HS-5 (cell line): ENCODE measurements at regions not wholly inside any gene's neighbourhood (a gene's known extent, or its start where the extent isn't known, plus 50 kb on each side); places are given as distances from the start of the nearest gene placed in this dataset.
A peak's percentile ranks its signal among the peaks of the same experiment; 100 is the strongest.

ENCODE experiments used
- DNase-seq: peaks from one replicate; pipeline ENCODE4 v3.0.0-alpha.2; 2012; ENCODE audit warnings: low read depth

DNA sequence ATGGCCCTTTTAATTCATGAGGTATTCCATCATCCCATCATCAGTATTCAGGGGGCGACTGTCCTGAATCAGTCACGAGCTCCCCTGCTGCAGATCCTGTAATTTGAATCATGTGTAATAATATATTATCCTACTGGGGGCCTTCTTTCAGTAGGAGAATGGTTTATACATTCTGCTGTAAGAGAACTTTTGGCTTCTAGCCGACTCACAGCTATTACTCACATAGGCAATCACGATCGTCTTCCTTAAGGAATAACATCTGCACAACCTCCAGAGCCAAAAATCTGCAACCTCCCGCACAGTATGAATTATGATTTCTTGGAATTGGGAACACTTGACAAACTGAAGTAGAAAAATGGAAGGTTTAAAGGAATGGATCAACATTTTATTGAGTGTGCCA, 343.0 kb downstream of the USP25 start:
- DNase-seq = peak; percentile 86

DNA sequence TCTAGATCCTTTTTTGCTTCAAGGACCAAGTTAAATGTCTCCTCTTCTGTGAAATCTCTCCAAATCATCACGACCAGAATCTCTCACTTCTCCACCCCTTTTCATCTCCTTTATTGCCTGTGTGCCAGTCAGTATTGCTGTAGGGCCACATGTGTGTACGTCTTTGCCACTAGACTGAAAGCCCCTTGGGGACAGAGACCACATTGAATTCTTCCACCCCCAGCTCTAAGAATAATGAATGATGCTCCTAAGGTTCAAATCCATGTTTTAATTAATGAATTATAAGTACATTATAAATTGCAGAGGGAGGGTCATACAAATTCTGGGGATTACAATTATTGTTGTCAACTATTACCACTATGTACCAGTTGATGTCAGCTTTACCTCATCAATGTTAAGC, 343.8 kb downstream of the USP25 start:
- DNase-seq = no peak

DNA sequence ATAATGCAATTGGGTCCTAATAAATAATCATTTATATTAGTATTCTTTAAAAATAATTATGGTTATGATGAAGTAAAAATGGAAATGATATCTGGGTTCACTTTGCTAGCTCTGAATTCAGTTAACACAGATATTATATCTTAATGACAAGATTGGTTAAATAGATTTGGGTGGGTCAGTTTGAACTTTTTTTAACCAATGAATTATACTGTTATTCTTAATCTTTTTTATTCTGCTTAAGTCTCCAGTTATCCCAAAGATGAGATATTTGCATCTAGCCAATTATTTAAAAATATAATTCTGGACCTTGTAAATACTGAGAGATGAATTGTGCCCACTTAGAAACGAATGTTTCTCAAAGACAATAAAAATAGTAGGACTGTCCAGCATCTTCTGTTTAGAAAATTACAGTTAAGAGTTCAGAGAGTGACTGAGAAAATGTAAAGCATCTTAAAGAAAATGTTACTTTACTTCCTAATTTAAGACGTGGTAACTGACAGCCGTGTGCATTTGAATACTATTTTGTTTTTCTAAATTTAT, 345.2 kb downstream of the USP25 start:
- no peak for DNase-seq

DNA sequence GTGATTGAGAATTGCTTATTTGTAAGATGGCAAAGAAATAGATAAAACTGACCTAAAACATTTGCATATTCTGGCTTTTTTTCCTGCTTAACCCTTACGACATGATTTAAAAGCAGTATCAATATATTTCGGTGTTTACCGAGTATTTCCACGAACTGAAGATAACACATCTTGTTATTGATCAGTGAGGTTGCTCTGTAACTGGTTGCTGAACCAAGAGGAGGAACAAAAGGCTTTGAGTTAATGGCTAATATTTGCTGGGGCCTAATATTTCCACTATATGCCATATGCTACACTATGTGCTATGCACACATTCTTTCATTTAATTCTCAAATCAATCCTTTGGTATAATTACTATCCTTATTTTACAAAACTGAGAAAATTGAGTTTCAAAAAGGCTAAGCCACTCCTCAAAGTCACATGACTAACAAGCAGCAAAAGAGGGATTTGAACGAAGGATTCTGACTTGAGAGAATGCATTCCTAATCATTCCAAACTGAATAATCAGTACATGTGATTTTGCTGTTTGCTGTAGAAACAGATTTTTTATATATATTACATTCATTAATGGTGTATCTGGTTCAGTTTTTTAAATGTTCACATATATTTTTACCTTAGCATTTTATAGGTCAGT, 346.0 kb downstream of the USP25 start:
- no peak for DNase-seq

DNA sequence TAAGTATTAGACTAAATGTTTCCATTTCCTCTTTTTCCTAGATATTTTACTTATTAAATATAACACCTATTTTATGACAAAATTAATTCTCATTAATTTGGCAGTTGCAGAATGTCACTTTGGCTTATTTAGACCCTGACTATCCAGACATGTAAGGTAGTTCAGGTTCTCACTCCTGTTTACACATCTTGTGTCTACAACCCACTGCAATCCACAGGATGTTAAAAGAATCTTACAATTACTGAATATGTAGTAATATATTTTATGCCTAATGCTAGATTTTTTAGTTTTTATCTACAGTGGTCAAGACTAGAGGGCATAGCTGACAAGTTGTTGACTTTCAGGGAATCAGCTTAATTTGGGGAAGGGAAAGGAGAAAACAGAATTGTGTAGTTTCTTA, 346.7 kb downstream of the USP25 start:
- DNase-seq = no peak

DNA sequence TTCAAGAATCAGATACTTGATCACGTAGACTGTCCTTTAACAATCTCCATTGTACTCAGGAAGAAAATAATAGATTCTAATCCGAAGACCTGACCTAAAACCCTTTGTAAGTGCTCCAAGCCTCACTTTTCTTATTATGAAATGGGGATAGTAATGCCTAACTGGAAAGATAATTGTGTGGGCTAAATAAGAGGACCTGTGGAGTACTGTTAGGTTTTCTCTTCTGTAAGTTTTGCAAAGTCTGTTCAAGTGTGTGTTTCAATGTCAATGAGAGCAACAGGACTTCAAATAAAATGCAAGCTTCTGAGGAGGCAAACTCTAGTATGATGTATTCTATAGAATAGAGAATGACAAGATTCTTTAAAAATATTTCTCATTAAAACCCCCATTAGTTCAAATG, 348.6 kb downstream of the USP25 start:
- DNase-seq = no peak

DNA sequence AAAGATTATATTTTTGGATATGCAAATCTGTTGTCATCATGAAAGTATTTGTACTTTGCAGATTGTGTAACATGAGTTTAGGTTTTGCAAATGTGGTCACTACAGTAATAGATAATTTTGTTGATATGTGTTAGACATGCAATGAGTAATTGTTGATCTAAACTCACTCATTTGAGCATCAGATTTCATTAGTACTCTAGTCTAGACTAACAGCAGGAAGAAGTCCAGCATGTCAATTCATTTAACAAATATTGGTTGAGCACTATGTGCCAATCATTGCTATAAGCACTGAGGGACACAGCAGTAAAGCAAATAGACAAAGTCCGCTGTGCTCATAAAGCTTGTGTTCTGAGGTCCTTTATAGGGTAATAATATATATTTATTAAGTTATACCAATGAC, 350.0 kb downstream of the USP25 start:
- DNase-seq = peak; percentile 49

DNA sequence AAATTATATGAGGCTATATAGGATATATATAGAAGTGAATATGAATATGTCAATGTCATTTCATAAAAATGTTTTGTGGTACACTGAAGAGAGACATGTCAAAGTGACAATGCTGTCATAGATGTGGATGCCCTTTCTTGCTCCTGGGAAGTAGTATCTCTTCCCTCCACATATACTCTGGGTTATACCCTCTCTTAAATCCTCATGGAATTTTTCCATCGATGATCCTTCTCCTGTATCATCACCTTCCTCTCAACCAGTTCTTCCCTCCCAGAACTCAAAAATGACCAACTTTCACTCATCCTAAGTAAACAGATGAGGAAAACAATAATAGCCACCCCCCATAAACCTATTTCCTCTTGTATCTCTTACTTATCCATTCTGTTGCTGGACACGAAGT, 351.5 kb downstream of the USP25 start:
- no peak for DNase-seq

DNA sequence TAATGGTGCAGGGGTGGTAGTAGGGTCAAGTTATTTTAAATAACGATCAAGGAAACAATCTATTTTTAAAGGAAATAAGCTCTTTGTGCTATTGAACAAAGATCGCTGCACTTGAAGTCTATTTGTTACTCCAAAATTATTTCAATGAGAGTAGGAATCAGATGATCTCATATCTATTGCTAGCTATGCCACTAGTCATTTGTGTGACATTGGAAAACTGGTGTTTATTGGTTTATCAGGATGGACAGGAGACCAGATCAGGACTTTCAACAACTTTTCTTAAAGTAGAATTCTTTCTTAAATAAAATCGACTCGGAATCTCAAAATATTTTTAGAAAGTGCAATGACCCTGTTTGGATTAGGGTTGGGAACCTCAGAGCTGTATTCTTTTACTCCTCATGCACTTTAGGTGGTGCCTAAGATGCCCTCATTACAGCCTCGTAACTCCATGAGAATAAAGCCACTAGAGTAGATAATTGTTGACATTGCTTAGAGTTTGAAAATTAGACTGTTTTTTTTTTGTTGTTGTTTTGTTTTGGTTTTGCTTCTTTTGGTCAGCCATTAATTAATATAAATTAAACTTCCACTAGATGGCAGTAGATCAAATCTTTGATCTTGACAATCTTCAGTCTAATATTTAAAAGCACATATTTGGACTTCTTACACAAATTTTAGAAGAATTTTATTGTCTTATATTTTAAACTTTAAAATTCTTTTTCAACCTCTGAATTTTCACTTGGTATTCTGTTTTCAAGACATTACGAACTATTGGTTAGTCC, 352.4 kb downstream of the USP25 start:
- DNase-seq = no peak

DNA sequence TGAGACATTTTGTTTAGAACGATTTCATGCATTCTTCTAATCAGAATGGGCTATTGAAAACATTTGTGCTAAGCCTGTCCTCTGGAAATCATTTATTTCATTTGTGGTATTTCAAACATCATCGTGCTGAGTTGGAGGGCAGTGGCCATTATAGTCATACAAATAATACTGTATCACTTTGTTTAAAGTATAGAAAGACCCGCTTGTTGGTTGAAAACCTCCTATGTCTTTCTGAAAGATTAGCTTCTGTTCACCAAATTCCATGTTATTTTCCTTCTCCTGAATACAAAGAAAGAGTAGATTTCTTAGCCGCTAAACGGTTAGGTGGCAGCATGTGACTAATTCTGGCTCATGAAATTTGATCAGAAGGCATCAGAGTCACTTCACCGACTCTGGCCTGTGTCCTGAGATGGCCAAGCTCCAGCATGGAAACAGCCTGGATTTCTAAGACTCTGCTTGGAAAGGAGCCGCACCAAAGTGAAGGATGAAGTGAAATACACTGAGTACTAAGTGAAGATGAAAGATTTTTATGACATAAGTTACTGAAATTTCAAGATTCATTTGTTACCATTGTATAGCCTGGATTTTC, 355.1 kb downstream of the USP25 start:
- peak; percentile 41 for DNase-seq

DNA sequence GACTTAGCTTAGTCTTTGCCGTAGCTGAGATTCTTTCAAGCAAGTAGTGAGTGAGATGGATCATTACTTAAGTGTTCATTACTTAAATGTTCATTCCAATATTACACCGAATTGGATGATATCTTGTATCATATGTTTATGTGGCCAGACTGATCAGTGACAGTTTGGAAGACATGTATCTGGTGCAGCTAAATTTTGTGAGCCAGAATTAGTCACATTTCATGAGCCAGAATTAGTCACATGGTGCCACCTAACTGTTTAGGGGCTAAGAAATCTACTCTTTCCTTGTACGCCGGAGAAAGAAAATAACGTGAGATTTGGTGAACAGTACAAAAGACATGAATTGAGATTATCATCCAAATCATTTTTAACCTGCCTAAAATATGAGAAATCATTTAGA, 355.6 kb downstream of the USP25 start:
- DNase-seq = peak; percentile 42

DNA sequence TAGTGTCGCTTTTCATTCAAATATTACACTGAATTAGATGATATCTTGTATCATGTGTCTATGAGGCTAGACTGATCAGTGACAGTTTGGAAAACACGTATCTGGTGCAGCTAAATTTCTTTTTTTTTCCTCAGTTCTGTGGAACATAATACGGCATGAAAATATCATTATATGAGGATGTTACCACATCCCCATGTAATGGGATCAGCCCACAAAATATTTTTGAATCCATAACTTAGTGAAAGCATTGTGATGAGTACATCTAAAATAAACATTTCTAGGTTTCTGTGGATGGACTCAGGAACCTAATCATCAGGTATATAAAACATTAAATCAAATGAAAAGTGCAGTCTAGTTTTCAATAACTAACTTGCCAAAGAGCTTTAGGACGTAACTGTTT, 356.3 kb downstream of the USP25 start:
- DNase-seq = no peak

DNA sequence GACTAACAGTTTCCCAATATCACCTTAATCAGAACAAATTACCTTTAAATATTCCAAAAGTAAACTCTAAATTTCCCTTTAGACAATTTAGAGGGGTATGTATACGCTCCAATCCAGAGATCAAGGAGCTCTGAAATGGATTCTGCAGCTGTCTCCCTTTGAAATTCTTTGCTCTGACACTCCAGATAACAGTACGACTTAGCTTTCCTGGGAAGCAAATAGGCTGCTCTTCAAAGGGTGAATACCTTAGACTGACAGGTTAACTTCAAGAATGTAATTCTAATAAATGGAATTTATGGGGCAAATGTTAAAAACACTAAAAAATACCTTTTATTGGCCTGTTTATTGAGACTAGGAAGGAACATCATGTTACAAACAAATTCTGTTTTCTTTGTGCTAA, 357.2 kb downstream of the USP25 start:
- no peak for DNase-seq

DNA sequence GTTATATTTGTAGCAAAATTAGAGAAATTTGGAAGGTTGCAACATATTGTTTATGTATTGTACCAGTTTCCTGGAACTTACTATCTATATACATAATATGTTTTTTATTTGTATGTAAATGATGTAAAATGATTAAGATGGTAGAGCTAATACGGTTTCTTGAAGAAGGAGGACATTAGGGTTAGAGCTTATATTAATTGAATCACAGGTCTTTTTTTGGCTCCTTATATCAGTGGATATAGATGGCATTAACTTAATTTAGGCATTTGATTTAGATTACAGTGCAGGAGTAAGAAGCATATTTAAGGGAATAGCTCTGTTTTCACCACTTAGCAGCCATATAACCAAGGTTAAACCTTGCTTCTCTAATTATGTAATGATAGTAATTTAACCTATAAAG, 357.7 kb downstream of the USP25 start:
- no peak for DNase-seq

DNA sequence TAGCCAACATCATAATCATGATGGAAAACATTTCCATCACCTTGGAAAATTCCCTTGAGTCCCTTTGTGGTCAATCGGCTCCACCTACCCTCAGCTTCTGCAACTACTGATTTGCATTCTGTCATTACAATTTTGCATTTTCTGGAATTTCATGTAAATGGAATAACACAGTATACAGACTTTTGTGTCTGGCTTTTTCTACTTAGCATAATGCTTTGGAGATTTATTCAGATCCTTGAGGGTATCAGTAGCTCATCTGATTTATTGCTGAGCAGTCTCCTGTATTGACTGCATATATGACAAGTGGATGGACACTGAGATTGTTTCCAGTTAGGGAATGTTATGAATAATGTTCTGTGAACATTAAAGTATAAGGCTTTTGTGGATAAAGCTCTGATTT, 358.3 kb downstream of the USP25 start:
- DNase-seq = no peak

DNA sequence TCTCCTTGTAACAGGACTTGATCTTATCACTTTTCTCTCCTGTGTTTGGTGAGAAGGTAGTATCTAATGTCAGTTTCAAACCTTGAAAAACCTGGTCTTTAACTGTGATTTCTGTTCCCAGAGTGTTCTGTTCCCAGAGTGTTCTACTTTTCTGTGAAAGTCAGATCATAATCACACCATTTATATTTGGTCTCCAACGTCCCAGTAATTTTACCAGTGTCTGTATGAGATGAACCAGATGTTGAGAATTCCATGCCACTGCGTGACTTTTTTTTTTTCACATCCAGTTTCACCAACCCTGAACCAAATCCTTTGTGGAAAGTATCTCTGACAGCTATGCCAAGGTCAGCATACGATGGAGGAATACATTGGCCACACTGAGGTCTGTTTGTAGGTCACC, 365.2 kb downstream of the USP25 start:
- no peak for DNase-seq

DNA sequence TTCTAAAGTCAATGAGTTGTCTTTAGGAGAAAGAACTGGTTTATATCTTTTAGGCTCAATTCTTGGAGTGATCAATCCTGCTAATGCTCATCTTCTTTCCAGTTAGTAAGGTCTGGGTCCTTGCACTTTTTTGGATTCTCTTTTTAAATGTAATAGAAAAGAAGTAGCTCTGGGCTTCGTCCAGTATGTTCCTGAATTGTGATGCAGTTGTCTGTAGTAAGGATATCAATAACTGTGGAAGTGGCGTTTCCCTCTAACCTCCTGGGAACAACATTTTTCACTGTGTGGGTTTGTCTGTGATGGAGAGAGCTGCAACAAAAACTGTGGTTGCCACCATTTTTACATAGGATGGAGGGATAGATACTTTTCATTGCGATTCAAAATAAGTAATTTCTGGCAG, 367.2 kb downstream of the USP25 start:
- DNase-seq = no peak

DNA sequence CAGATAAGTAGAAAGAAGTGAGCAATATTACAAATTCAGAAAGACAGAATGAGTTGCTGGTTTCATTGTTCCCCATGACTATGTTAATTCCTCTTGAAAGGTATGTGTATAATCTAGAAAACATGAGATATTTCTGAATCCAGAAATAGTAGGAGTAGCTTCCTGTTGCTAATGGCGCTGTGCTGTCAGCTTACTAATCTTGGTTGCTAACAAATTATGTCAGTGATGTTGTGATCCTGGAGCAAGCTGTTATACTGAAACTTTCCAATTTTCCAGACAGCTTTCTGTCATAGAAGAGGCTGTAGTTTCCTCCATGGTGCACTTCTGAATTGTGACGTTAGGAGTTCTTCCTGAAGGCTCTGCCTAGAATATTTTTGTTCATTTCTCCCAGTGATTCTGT, 372.3 kb downstream of the USP25 start:
- no peak for DNase-seq

DNA sequence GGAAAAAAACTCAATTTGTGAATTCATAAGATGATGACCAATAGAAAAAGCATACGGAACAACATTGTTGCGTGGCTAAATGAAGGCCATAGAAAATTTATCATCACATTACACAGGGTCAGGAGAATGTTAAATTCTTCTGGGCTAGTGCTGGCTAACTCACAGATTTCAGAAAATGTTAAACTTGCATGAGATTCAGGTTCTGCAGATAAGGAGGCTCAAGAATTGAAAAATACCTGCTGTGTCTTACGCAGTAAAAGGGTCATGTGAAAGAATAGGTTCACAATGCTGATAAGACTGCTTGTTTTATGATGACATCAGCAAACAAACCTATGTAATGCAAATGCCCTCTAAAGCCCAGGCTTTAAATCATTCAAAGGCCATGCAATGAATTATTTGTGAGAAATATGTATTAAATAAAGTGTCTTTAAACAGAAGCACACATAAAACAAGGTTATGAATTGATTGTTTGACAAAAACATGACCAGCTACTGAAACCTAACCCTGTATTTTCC, 378.8 kb downstream of the USP25 start:
- no peak for DNase-seq

DNA sequence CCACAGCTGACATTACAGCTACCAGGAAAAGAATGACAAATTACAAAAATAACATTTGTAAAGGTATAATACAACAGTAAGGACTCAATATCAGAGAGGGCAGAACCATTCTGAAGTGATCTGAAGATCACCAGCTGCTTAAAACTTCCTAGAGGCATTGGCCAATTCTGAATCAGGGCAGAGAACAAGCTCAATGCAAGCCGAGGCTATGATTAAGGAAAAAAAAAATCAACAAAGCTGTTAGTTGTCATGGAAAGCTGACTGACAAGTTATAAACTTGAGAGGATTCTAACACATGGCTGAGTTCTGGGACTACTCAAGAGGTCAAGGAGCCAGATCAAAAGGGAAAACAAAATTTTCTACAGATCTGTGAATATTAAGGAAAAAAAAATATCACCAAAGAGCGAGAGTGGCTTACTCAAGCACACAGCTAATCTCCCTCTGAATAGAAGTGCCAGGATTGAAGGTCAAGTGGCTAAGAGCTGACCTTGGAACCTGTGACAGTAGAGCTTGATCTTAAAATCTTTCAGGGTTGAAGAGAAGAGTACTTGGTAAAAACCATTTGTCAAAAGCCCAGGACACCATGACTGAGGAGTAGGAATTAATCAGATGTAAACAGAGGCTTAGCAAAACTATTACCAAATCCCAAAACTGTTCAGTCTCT, 383.4 kb downstream of the USP25 start:
- DNase-seq = no peak

DNA sequence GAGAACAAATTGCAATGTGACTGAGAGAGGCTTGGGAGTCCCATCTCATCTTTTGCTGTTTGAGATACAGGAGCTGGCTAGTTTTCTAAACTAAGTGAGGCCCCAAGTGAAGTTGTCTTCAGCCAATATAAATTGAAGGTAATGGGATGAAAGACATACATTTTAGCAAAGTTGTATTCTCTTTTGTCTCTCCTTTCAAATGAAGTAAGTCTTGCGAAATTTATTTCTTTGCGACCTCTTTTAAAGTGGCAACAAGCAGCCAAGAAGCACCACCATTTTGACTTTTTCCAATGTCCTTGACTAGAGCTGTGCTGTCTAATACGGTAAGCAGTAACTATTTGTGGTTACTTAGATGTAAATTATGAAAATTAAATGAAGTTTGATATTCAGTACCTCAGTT, 385.7 kb downstream of the USP25 start:
- no peak for DNase-seq

DNA sequence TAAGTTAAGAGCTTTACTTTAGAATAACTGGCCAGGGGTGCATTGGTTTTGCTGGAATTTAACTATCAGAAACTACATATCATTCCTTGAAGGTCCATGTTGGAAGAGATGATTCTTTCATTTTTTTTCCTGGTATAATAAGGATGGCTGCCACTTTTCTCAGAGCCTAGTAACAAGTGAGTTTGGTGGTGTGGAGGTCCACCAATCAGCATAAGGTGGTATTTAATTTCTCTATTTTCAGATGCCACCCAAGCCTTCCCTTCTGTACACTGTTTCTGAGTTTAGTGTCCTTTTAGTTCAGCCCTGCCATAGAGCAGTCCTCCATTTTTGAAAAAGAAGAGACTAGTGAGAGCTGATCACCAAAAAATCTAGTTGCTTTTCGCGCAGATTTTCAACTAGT, 386.3 kb downstream of the USP25 start:
- no peak for DNase-seq

DNA sequence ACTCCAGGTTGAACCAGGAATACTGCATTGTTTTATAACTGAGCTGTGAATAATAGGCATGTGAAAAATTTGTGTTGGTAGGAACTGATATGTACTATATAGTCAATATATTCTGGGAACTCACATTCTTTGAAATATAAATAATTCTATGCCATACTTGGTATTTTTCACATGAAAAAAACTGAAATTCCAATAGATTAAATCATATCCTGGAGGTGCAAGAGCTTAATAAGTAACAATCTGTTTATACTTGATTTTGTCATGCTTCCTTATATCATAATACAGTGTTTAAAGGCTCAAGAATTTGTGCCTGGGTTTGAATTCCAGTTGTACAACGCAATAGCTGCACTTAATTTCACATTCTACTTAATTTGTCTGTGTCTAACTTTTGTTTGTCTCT, 387.0 kb downstream of the USP25 start:
- DNase-seq = peak; percentile 63
